ENCODE measurements at regions not wholly inside any gene's neighbourhood (a gene's known extent, or its start where the extent isn't known, plus 50 kb on each side); places are given as distances from the start of the nearest gene placed in this dataset.

GRCh38 chr4:12319765-12320164, 891.1 kb upstream of the HS3ST1 start:
- TF ChIP-seq CTCF (IDR thresholded peaks at IDR 0.05) = no peak
- no peaks in the 10 kb centered on the region for H3K4me1 ChIP-seq
- ATAC-seq (no peak), DNase-seq (no peak), FAIRE-seq (no peak)
- intact Hi-C loops (cut with DNase I) = no loop called here
- H3K4me3 ChIP-seq = no peak overlapping the region
- H3K9me3 ChIP-seq = no peaks in the 10 kb centered on the region
- H3K36me3 ChIP-seq = no peaks in the 10 kb centered on the region
- 36 to 52% methylated on average over 4 of the region's 4 CpGs for WGBS, 2 donors
- H3K27me3 ChIP-seq = no peaks in the 10 kb centered on the region
- H3K27ac ChIP-seq = no peak overlapping the region

- FAIRE-seq = no peak
- H3K4me3 ChIP-seq = no peak overlapping the region
- no peak for DNase-seq
- ATAC-seq = no peak
- intact Hi-C loops (cut with DNase I) = no loop called here
- 65 to 67% methylated on average over 3 of the region's 3 CpGs for WGBS, 2 donors
- no peak overlapping the region for H3K27ac ChIP-seq
- H3K27me3 ChIP-seq = no peaks in the 10 kb centered on the region
- H3K4me1 ChIP-seq = no peaks in the 10 kb centered on the region
- H3K36me3 ChIP-seq = no peaks in the 10 kb centered on the region
- no peak for TF ChIP-seq CTCF (IDR thresholded peaks at IDR 0.05)
- H3K9me3 ChIP-seq = no peaks in the 10 kb centered on the region
Observed at GRCh38 chr4:12304905-12305304, 876.2 kb upstream of the HS3ST1 start.

GRCh38 chr4:12296366-12296765, 867.7 kb upstream of the HS3ST1 start:
- Histone ChIP-seq H3K27ac (no peak overlapping the region), H3K9me3 (no peaks in the 10 kb centered on the region), H3K4me3 (no peak overlapping the region), H3K27me3 (no peaks in the 10 kb centered on the region), H3K36me3 (no peaks in the 10 kb centered on the region), H3K4me1 (no peaks in the 10 kb centered on the region)
- intact Hi-C loops (cut with DNase I) = no loop called here
- no peak for TF ChIP-seq CTCF (IDR thresholded peaks at IDR 0.05)
- ATAC-seq (no peak), FAIRE-seq (no peak), DNase-seq (no peak)
- WGBS, 2 donors = 68 to 80% methylated on average over 1 of the region's 1 CpG

- no peak for DNase-seq
- Histone ChIP-seq H3K9me3 (no peaks in the 10 kb centered on the region), H3K36me3 (no peaks in the 10 kb centered on the region), H3K27me3 (no peaks in the 10 kb centered on the region), H3K4me1 (no peaks in the 10 kb centered on the region), H3K27ac (no peak overlapping the region), H3K4me3 (no peak overlapping the region)
- intact Hi-C loops (cut with DNase I) = no loop called here
- no peak for FAIRE-seq
- ATAC-seq = no peak
- TF ChIP-seq CTCF (IDR thresholded peaks at IDR 0.05) = no peak
- WGBS, 2 donors = 41 to 44% methylated on average over 1 of the region's 1 CpG
Observed at GRCh38 chr4:12293906-12294525, 865.3 kb upstream of the HS3ST1 start.

- ATAC-seq (no peak), DNase-seq (no peak), FAIRE-seq (no peak)
- Histone ChIP-seq H3K36me3 (no peaks in the 10 kb centered on the region), H3K9me3 (no peaks in the 10 kb centered on the region), H3K4me3 (no peak overlapping the region), H3K27me3 (no peaks in the 10 kb centered on the region), H3K4me1 (no peaks in the 10 kb centered on the region), H3K27ac (no peak overlapping the region)
- TF ChIP-seq CTCF (IDR thresholded peaks at IDR 0.05) = no peak
- intact Hi-C loops (cut with DNase I) = no loop called here
- WGBS, 2 donors = 81 to 94% methylated on average over 5 of the region's 5 CpGs
Observed at GRCh38 chr4:12286351-12286750, 857.7 kb upstream of the HS3ST1 start.

All from pancreas (tissue), 10 donors.